DND-41 (cell line): ENCODE measurements at regions not wholly inside any gene's neighbourhood (a gene's known extent, or its start where the extent isn't known, plus 50 kb on each side); places are given as distances from the start of the nearest gene placed in this dataset.

ENCODE experiments used
- ATAC-seq: fragments of 200-7000 bp; cut with Tn5 transposase; 3 replicates; pipeline ENCODE4 v1.9.1; 2021; ENCODE audit warnings: low read depth; ENCODE audit not compliant: insufficient read depth
- DNase-seq: peaks from one replicate; pipeline ENCODE4 v3.0.0-alpha.2; 2020
- H2AFZ ChIP-seq: 2 replicates; pipeline ENCODE4 v1.6.0; 2012; ENCODE audit warnings: low read depth, low read length
- H3K27ac ChIP-seq: 2 replicates; pipeline ENCODE4 v1.5.1; 2012; ENCODE audit warnings: low read length, inconsistent platforms
- H3K27me3 ChIP-seq: fragments of 200-600 bp; sonication (generic); 2 replicates; pipeline ENCODE4 v1.6.0; 2012; ENCODE audit warnings: low read length, mild to moderate bottlenecking, inconsistent platforms; ENCODE audit not compliant: insufficient read depth, poor library complexity
- H3K36me3 ChIP-seq: 2 replicates; pipeline ENCODE4 v1.5.1; 2012; ENCODE audit warnings: low read length, inconsistent platforms; ENCODE audit not compliant: insufficient read depth
- H3K4me1 ChIP-seq: 2 replicates; pipeline ENCODE4 v1.5.1; 2012; ENCODE audit warnings: mild to moderate bottlenecking, low read length; ENCODE audit not compliant: insufficient read depth
- H3K4me2 ChIP-seq: 2 replicates; pipeline ENCODE4 v1.6.0; 2012; ENCODE audit warnings: mild to moderate bottlenecking, moderate library complexity, low read length, inconsistent platforms; ENCODE audit not compliant: insufficient read depth
- H3K4me3 ChIP-seq, 2 experiments: fragments of 200-600 bp in 1 of 2; shearing (Covaris generic) in 1 of 2; 2 replicates each; pipeline ENCODE4 v1.5.1; 2012 to 2016; ENCODE audit warnings: inconsistent platforms in 2 of 2, low read length in 2 of 2, mild to moderate bottlenecking in 2 of 2, low read depth in 1 of 2, moderate library complexity in 1 of 2
- H3K79me2 ChIP-seq: 2 replicates; pipeline ENCODE4 v1.6.0; 2012; ENCODE audit warnings: low read length, inconsistent platforms; ENCODE audit not compliant: insufficient read depth
- H3K9ac ChIP-seq: 2 replicates; pipeline ENCODE4 v1.6.0; 2012; ENCODE audit warnings: low read depth, mild to moderate bottlenecking, inconsistent platforms, low read length, moderate library complexity
- H3K9me3 ChIP-seq: 2 replicates; pipeline ENCODE4 v1.5.1; 2012; ENCODE audit warnings: low read length, moderate library complexity, mild to moderate bottlenecking, inconsistent platforms; ENCODE audit not compliant: insufficient read depth, severe bottlenecking
- H4K20me1 ChIP-seq: 2 replicates; pipeline ENCODE4 v1.6.0; 2012; ENCODE audit warnings: low read length; ENCODE audit not compliant: insufficient read depth
- EZH2 ChIP-seq: IDR thresholded peaks from 3 replicates; pipeline ENCODE4 v1.6.1; 2012; ENCODE audit warnings: borderline replicate concordance, low read depth, mild to moderate bottlenecking, moderate library complexity, low read length, inconsistent platforms; ENCODE audit not compliant: severe bottlenecking
- TF ChIP-seq, protein P1 (sequence below): IDR thresholded peaks from 2 replicates; pipeline ENCODE4 v1.5.1; 2012; ENCODE audit warnings: borderline replicate concordance, low read length, moderate library complexity, mild to moderate bottlenecking; ENCODE audit not compliant: poor library complexity, severe bottlenecking; ENCODE audit errors: extremely low read depth

DNA sequence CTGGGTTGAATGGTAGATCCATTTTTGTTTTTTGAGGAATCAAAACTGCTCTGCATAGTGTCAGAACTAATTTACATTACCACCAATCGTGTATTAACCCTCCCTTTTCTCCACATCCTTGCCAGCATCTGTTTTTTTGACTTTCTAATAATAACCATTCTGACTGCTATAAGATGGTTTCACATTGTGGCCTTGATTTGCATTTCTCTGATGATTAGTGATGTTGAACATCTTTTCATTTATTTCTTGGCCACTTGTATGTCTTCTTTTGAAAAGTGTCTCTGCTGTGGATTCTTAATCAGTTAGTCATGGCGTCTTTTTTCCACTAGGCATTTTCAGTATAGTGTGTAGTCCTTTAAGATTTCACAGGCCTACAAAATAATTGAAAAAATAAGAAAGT, 2144.3 kb upstream of the C9orf72 start:
- no peak overlapping the region for H3K4me3 ChIP-seq

DNA sequence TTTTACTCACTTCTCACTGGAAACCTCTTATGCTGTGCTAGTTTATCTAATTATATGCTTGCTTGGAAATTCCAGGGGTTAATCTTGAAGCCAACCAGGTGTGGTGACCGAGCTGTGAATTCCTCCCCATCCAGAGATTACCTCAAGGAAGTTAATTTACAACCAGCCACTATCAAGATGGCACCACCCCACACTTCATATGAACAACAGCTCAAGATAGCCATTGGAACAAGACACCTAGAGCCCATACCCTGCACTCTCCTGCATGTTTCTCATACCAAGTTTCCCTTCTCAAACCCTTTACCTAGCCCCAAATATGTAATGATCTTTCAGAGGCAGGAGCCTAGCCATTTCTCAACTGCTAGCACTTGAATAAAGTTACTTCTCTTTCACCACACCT, 2156.9 kb upstream of the C9orf72 start:
- H4K20me1 ChIP-seq: no peaks in the 10 kb centered on the region
- H3K27ac ChIP-seq: no peak overlapping the region
- no peak for TF ChIP-seq EZH2
- TF ChIP-seq, protein P1, sequence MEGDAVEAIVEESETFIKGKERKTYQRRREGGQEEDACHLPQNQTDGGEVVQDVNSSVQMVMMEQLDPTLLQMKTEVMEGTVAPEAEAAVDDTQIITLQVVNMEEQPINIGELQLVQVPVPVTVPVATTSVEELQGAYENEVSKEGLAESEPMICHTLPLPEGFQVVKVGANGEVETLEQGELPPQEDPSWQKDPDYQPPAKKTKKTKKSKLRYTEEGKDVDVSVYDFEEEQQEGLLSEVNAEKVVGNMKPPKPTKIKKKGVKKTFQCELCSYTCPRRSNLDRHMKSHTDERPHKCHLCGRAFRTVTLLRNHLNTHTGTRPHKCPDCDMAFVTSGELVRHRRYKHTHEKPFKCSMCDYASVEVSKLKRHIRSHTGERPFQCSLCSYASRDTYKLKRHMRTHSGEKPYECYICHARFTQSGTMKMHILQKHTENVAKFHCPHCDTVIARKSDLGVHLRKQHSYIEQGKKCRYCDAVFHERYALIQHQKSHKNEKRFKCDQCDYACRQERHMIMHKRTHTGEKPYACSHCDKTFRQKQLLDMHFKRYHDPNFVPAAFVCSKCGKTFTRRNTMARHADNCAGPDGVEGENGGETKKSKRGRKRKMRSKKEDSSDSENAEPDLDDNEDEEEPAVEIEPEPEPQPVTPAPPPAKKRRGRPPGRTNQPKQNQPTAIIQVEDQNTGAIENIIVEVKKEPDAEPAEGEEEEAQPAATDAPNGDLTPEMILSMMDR: no peak
- no peak overlapping the region for H2AFZ ChIP-seq
- H3K4me2 ChIP-seq: no peak overlapping the region
- no peaks in the 10 kb centered on the region for H3K4me1 ChIP-seq
- no peak for ATAC-seq
- no peak overlapping the region for H3K9ac ChIP-seq
- H3K36me3 ChIP-seq: no peaks in the 10 kb centered on the region
- DNase-seq: no peak
- H3K79me2 ChIP-seq: no peaks in the 10 kb centered on the region
- no peak overlapping the region for H3K4me3 ChIP-seq
- no peaks in the 10 kb centered on the region for H3K9me3 ChIP-seq
- H3K27me3 ChIP-seq: no peaks in the 10 kb centered on the region

More for the DNA sequence above, 2144.3 kb upstream of the C9orf72 start:
- DNase-seq (no peak), ATAC-seq (no peak)
- Histone ChIP-seq H3K4me1 (no peaks in the 10 kb centered on the region), H3K9me3 (no peaks in the 10 kb centered on the region), H3K27ac (no peak overlapping the region), H4K20me1 (no peaks in the 10 kb centered on the region), H3K9ac (no peak overlapping the region), H2AFZ (no peak overlapping the region), H3K4me2 (no peak overlapping the region), H3K79me2 (no peaks in the 10 kb centered on the region), H3K36me3 (no peaks in the 10 kb centered on the region), H3K27me3 (no peaks in the 10 kb centered on the region)
- no peak for TF ChIP-seq EZH2
- TF ChIP-seq, protein P1: no peak

DNA sequence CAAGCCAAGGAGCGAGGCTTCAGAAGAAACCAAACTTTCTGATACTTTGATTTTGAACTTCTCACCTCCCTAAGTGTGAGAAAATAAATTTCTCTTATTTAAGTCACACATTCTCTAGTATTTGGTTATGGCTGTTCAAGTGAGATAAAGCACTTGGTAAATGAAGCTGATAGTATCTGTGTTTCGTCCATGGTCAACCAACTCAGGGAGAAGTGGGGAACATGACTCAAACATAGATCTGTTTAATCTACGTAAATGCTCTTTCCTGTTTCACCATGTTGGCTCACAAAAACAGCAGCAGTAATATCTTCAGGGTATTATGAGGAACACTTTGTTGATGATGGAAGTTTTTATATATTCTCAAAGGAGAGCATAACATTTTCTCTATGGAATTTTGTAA, 2167.2 kb upstream of the C9orf72 start:
- Histone ChIP-seq H4K20me1 (no peaks in the 10 kb centered on the region), H3K27ac (no peak overlapping the region), H3K4me1 (no peaks in the 10 kb centered on the region), H3K4me3 (no peak overlapping the region), H3K27me3 (no peaks in the 10 kb centered on the region), H3K9ac (no peak overlapping the region), H3K36me3 (no peaks in the 10 kb centered on the region), H3K79me2 (no peaks in the 10 kb centered on the region), H3K4me2 (no peak overlapping the region), H3K9me3 (no peaks in the 10 kb centered on the region), H2AFZ (no peak overlapping the region)
- TF ChIP-seq, protein P1: no peak
- no peak for TF ChIP-seq EZH2
- DNase-seq (no peak), ATAC-seq (no peak)

DNA sequence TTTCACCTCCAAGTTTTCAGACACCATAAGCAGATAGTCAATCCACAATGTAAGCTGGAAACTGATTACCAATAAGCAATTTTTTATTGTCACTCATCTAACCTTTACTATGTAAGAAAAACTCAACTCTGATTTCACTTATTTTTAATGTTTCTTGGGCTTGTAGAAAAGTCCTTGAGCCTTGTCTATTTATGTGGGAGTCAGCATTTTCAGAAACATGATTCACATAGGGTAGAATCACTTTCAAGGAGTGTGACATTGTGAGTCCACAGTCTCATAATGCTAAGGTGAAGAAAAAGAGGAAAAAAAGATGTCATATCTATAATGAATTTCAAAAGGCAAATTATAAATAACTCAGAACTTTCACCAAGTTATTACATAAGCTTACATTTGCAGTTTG, 2167.9 kb upstream of the C9orf72 start:
- H4K20me1 ChIP-seq: no peaks in the 10 kb centered on the region
- DNase-seq (no peak), ATAC-seq (no peak)
- no peaks in the 10 kb centered on the region for H3K4me1 ChIP-seq
- no peak overlapping the region for H3K9ac ChIP-seq
- no peaks in the 10 kb centered on the region for H3K27me3 ChIP-seq
- H3K79me2 ChIP-seq: no peaks in the 10 kb centered on the region
- TF ChIP-seq, protein P1: no peak
- TF ChIP-seq EZH2: no peak
- H3K4me2 ChIP-seq: no peak overlapping the region
- H2AFZ ChIP-seq: no peak overlapping the region
- no peaks in the 10 kb centered on the region for H3K9me3 ChIP-seq
- no peaks in the 10 kb centered on the region for H3K36me3 ChIP-seq
- no peak overlapping the region for H3K4me3 ChIP-seq
- H3K27ac ChIP-seq: no peak overlapping the region
